Osteocyte (in vitro differentiated cells): ENCODE measurements at regions not wholly inside any gene's neighbourhood (a gene's known extent, or its start where the extent isn't known, plus 50 kb on each side); places are given as distances from the start of the nearest gene placed in this dataset.

ENCODE experiments used
- DNase-seq: peaks from one replicate; pipeline ENCODE4 v3.0.0; 2021; ENCODE audit warnings: mixed read lengths; ENCODE audit not compliant: unreplicated experiment; ENCODE audit errors: extremely low spot score
- H3K27ac Mint-ChIP-seq: one replicate; pipeline ENCODE4 v1.8.0; 2021; ENCODE audit warnings: mild to moderate bottlenecking, mixed read lengths; ENCODE audit not compliant: unreplicated experiment
- H3K27me3 Mint-ChIP-seq: one replicate; pipeline ENCODE4 v1.8.0; 2021; ENCODE audit warnings: mixed read lengths; ENCODE audit not compliant: unreplicated experiment
- H3K36me3 Mint-ChIP-seq: one replicate; pipeline ENCODE4 v1.8.0; 2021; ENCODE audit warnings: mixed read lengths; ENCODE audit not compliant: unreplicated experiment
- H3K4me1 Mint-ChIP-seq: one replicate; pipeline ENCODE4 v1.8.0; 2021; ENCODE audit warnings: mixed read lengths; ENCODE audit not compliant: unreplicated experiment
- H3K4me3 Mint-ChIP-seq: one replicate; pipeline ENCODE4 v1.8.0; 2021; ENCODE audit warnings: mild to moderate bottlenecking, moderate library complexity, mixed read lengths; ENCODE audit not compliant: unreplicated experiment
- H3K9me3 Mint-ChIP-seq: one replicate; pipeline ENCODE4 v1.8.0; 2021; ENCODE audit warnings: mixed read lengths; ENCODE audit not compliant: unreplicated experiment
- CTCF ChIP-seq: fragments of 200-600 bp; sonication (generic); IDR thresholded peaks from 2 replicates; pipeline ENCODE4 v1.5.0; 2021; ENCODE audit warnings: antibody characterized with exemption, mild to moderate bottlenecking, moderate library complexity

DNA sequence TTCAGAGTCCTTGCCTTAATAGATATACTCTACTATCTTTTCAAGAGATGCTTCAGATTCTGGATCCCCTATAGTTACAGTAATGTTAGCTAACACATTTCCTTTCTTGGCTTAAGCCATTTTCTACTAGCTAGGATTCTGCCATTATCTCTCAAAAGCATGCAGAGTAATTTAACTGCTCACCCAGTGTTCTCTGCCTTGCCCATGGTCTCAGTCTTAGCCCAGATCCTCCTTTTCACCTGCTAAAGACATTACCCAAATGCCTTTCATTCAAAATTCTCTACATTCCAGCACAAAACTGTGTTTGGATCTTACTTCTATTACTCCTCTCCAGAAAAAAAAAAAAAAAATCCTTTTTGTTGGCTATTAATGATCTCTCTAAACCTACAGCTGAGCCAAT lies 474.2 kb upstream of the LRRTM1 start:
- H3K4me3 Mint-ChIP-seq = no peak overlapping the region
- no peaks in the 10 kb centered on the region for H3K36me3 Mint-ChIP-seq
- no peak overlapping the region for H3K27ac Mint-ChIP-seq
- no peak for DNase-seq
- H3K4me1 Mint-ChIP-seq = no peaks in the 10 kb centered on the region
- no peaks in the 10 kb centered on the region for H3K27me3 Mint-ChIP-seq
- TF ChIP-seq CTCF = no peak
- peaks cover 41% of the 10 kb centered on the region for H3K9me3 Mint-ChIP-seq

GRCh38 chr2:80748592-80748991 lies 444.0 kb upstream of the LRRTM1 start:
- no peak overlapping the region for H3K4me3 Mint-ChIP-seq
- no peaks in the 10 kb centered on the region for H3K36me3 Mint-ChIP-seq
- no peaks in the 10 kb centered on the region for H3K4me1 Mint-ChIP-seq
- no peaks in the 10 kb centered on the region for H3K27me3 Mint-ChIP-seq
- no peak overlapping the region for H3K27ac Mint-ChIP-seq
- H3K9me3 Mint-ChIP-seq = peaks cover 34% of the 10 kb centered on the region
- DNase-seq = no peak
- no peak for TF ChIP-seq CTCF

- TF ChIP-seq CTCF = no peak
- Mint-ChIP-seq H3K9me3 (peaks cover 47% of the 10 kb centered on the region), H3K27me3 (no peaks in the 10 kb centered on the region), H3K36me3 (no peaks in the 10 kb centered on the region), H3K4me1 (no peaks in the 10 kb centered on the region), H3K27ac (no peak overlapping the region), H3K4me3 (no peak overlapping the region)
- no peak for DNase-seq
Measured at GRCh38 chr2:80737047-80737446, 432.5 kb upstream of the LRRTM1 start.

GRCh38 chr2:80725001-80725400 lies 420.4 kb upstream of the LRRTM1 start:
- no peak for DNase-seq
- Mint-ChIP-seq H3K36me3 (no peaks in the 10 kb centered on the region), H3K9me3 (peaks cover 36% of the 10 kb centered on the region), H3K27ac (no peak overlapping the region), H3K4me1 (no peaks in the 10 kb centered on the region), H3K27me3 (no peaks in the 10 kb centered on the region), H3K4me3 (no peak overlapping the region)
- TF ChIP-seq CTCF = no peak

DNA sequence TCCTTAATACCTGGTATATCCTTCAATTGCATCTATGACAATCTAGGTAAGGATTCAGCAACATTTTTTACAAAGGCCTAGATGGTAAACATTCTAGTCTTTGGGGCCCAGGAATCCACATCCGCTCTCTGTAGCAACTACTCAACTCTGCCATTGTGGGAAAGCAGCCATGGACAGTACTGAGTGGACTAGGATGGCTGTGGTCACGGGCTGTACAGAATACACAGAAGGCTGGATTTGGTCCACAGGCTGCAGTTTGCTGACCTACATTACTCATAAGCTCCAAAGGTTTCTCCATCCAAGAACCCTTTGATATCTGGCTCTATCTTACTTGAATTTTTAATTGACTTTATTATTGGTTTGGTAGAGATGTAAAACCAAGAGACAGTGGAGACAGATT lies 418.3 kb upstream of the LRRTM1 start:
- H3K27me3 Mint-ChIP-seq = no peaks in the 10 kb centered on the region
- peaks cover 26% of the 10 kb centered on the region for H3K9me3 Mint-ChIP-seq
- DNase-seq = no peak
- H3K4me3 Mint-ChIP-seq = no peak overlapping the region
- H3K36me3 Mint-ChIP-seq = no peaks in the 10 kb centered on the region
- H3K27ac Mint-ChIP-seq = no peak overlapping the region
- H3K4me1 Mint-ChIP-seq = no peaks in the 10 kb centered on the region
- TF ChIP-seq CTCF = no peak
